AG09309 (cell line): ENCODE measurements at regions not wholly inside any gene's neighbourhood (a gene's known extent, or its start where the extent isn't known, plus 50 kb on each side); places are given as distances from the start of the nearest gene placed in this dataset.

ENCODE experiments used
- DNase-seq: peaks from one replicate; pipeline ENCODE4 v3.0.0-alpha.2; 2010; ENCODE audit warnings: low read depth
- H3K4me3 ChIP-seq: 2 replicates; pipeline ENCODE4 v1.5.1; 2011; ENCODE audit warnings: mild to moderate bottlenecking, low read depth, low read length, moderate library complexity; ENCODE audit not compliant: control insufficient read depth
- CTCF ChIP-seq: IDR thresholded peaks from 2 replicates; pipeline ENCODE4 v1.5.1; 2011; ENCODE audit warnings: mild to moderate bottlenecking, low read depth, low read length, inconsistent platforms; ENCODE audit not compliant: insufficient read depth, control insufficient read depth; ENCODE audit errors: missing control alignments

- TF ChIP-seq CTCF, result no peak
- DNase-seq, result no peak
- H3K4me3 ChIP-seq, result no peak overlapping the region
Measured at GRCh38 chr10:33120275-33120674, 162.2 kb upstream of the ITGB1 start.

GRCh38 chr10:33117816-33118215, 159.8 kb upstream of the ITGB1 start:
- DNase-seq, result no peak
- no peak overlapping the region for H3K4me3 ChIP-seq
- no peak for TF ChIP-seq CTCF

GRCh38 chr10:33117230-33117629, 159.2 kb upstream of the ITGB1 start:
- DNase-seq, result no peak
- TF ChIP-seq CTCF, result no peak
- no peak overlapping the region for H3K4me3 ChIP-seq

GRCh38 chr10:33115738-33116719, 158.0 kb upstream of the ITGB1 start:
- H3K4me3 ChIP-seq, result no peak overlapping the region
- TF ChIP-seq CTCF, result peak; percentile 63
- DNase-seq, result no peak

GRCh38 chr10:33114451-33114952, 156.5 kb upstream of the ITGB1 start:
- DNase-seq, result no peak
- H3K4me3 ChIP-seq, result no peak overlapping the region
- no peak for TF ChIP-seq CTCF

- no peak for TF ChIP-seq CTCF
- peak; percentile 59 for DNase-seq
- no peak overlapping the region for H3K4me3 ChIP-seq
Measured at GRCh38 chr10:33113466-33113865, 155.4 kb upstream of the ITGB1 start.
